Lower lobe of right lung (tissue), 2 donors: ENCODE measurements at regions not wholly inside any gene's neighbourhood (a gene's known extent, or its start where the extent isn't known, plus 50 kb on each side); places are given as distances from the start of the nearest gene placed in this dataset.

Experiments used
- ATAC-seq, 2 donors: fragments of 200-7000 bp; cut with Tn5 transposase; one replicate each; pipeline ENCODE4 v1.9.1; 2020 to 2022; ENCODE audit warnings: mild to moderate bottlenecking in 2 of 2, moderate library complexity in 2 of 2
- DNase-seq: peaks from one replicate; pipeline ENCODE4 v3.0.0-alpha.2; 2020
- H3K27ac ChIP-seq: fragments of 200-600 bp; one replicate; pipeline ENCODE4 v1.8.0; 2022
- H3K27me3 ChIP-seq: fragments of 200-600 bp; one replicate; pipeline ENCODE4 v1.8.0; 2022; ENCODE audit warnings: low read depth
- H3K36me3 ChIP-seq: fragments of 200-600 bp; one replicate; pipeline ENCODE4 v1.8.0; 2022; ENCODE audit warnings: mild to moderate bottlenecking
- H3K4me1 ChIP-seq: fragments of 200-600 bp; one replicate; pipeline ENCODE4 v1.8.0; 2022
- H3K4me3 ChIP-seq: fragments of 200-600 bp; one replicate; pipeline ENCODE4 v1.8.0; 2022; ENCODE audit warnings: mild to moderate bottlenecking
- H3K9me3 ChIP-seq: fragments of 200-600 bp; one replicate; pipeline ENCODE4 v1.8.0; 2022
- intact Hi-C: fragments of 100-400 bp; cut with DNase I; formaldehyde crosslinking; loops from one replicate; pipeline ENCODE4 v1.11.0; 2022
- TF ChIP-seq, protein P1 (sequence below): fragments of 200-600 bp; IDR thresholded peaks from one replicate; pipeline ENCODE4 v1.8.0; 2022; ENCODE audit warnings: antibody characterized with exemption, mild to moderate bottlenecking
- donor health status: DM: no; HTN: yes; CAD: no; lungs with severe emphysema.

DNA sequence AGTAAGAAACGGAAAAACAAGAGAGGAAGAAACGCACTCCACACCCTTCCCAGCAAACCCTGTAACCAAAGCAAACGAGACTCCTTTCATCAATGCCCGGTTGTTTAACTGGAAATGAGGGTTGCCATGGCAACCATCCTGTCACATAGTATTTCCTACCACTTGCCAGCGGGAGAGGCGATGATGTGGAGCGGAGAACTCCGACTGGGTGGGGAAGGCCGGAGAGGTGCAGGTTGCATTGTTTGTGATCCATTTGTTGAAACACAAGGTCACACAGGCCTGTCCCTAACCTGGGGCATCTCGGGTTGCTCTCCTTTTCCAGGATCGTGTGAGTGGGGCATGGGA is 609.9 kb downstream of the BUD13 start:
- Histone ChIP-seq H3K36me3 (no peaks in the 10 kb centered on the region), H3K4me3 (no peak overlapping the region), H3K27me3 (no peaks in the 10 kb centered on the region), H3K4me1 (no peaks in the 10 kb centered on the region), H3K9me3 (no peaks in the 10 kb centered on the region), H3K27ac (no peak overlapping the region)
- intact Hi-C loops: no loop called here
- TF ChIP-seq, protein P1, sequence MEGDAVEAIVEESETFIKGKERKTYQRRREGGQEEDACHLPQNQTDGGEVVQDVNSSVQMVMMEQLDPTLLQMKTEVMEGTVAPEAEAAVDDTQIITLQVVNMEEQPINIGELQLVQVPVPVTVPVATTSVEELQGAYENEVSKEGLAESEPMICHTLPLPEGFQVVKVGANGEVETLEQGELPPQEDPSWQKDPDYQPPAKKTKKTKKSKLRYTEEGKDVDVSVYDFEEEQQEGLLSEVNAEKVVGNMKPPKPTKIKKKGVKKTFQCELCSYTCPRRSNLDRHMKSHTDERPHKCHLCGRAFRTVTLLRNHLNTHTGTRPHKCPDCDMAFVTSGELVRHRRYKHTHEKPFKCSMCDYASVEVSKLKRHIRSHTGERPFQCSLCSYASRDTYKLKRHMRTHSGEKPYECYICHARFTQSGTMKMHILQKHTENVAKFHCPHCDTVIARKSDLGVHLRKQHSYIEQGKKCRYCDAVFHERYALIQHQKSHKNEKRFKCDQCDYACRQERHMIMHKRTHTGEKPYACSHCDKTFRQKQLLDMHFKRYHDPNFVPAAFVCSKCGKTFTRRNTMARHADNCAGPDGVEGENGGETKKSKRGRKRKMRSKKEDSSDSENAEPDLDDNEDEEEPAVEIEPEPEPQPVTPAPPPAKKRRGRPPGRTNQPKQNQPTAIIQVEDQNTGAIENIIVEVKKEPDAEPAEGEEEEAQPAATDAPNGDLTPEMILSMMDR: no peak
- DNase-seq: no peak
- ATAC-seq: peak in 1 of 2 donors; percentile 35

DNA sequence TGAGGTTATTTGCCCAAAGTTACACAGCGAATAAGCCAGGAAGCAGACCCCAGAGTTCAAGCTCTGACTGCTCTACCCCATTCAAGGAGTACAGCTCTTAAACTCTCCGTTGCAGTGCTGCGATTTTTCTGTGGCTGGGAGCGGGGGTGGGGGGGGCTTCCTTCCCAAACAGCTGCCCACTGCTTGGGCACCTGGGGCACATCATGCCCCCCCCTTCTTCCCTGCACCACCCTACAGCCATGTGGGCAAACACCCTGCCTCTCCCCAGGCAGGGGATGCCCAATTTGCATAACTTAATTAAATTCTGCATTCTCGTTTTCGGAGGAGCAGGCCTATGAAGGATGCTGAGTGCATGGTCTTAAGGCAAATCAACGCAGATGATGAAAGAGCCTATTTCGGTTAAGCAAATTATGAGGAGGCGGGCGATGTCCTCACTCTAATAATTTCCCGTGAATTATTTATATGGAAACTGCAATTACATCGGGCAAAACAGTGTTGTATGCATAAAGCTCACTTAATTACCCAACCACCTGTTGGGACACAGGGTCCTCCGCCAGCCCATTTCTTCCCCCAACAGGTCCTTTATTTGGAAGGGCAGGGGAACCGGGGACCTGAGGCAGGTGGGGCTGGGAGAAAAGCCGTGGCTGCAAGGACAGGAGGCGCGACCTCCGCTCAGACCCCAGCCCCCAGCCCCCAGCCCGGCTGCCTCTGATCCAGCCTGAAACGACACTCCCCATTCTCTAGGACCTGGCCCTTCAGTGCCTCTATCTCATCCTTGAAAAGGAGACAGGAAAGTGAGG is 610.5 kb downstream of the BUD13 start:
- TF ChIP-seq, protein P1: no peak
- no peak for DNase-seq
- H3K36me3 ChIP-seq: no peaks in the 10 kb centered on the region
- H3K4me1 ChIP-seq: no peaks in the 10 kb centered on the region
- H3K4me3 ChIP-seq: no peak overlapping the region
- H3K27ac ChIP-seq: no peak overlapping the region
- intact Hi-C loops: no loop called here
- ATAC-seq: no peak
- no peaks in the 10 kb centered on the region for H3K27me3 ChIP-seq
- H3K9me3 ChIP-seq: no peaks in the 10 kb centered on the region

DNA sequence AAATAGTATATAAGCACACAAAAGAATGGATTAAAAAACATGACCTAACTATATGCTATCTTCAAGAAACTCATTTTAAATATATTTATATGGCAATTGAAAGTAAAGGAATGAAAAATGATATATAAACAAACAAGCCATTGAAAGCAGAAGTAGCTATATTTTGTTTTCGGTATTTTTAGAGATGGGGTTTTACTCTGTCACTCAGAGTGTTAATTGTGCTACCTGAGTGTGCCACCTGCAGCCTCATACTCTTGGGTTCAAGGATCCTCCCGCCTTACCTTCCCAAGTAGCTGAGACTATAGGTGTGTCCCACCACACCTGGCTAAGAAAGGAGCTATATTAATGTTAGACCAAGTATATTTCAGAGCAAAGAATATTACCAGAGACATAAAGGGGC is 624.1 kb downstream of the BUD13 start:
- no peak overlapping the region for H3K27ac ChIP-seq
- ATAC-seq (no peak), DNase-seq (no peak)
- H3K4me3 ChIP-seq: no peak overlapping the region
- no peaks in the 10 kb centered on the region for H3K4me1 ChIP-seq
- peaks cover 9% of the 10 kb centered on the region for H3K9me3 ChIP-seq
- TF ChIP-seq, protein P1: no peak
- H3K27me3 ChIP-seq: no peaks in the 10 kb centered on the region
- intact Hi-C loops: no loop called here
- no peaks in the 10 kb centered on the region for H3K36me3 ChIP-seq

DNA sequence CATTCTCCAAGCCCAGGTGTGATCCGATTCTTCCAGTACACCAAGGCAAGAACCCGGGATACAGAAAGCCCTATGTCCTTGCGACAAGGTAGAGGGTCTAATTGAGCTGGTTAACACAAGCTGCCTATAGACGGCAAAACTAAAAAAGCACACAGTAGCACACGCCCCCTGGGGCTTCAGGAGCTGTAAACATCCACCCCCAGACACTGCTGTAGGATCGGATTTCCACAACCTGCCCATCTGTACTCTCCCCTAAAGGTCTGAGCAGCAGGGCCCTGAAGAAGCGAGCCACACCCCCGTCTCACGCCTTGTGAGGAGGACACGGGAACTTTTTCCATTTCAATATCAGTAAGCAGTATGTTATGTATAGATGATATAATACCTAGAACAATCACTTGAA is 624.7 kb downstream of the BUD13 start:
- TF ChIP-seq, protein P1: no peak
- DNase-seq (no peak), ATAC-seq (no peak)
- Histone ChIP-seq H3K27me3 (no peaks in the 10 kb centered on the region), H3K4me3 (no peak overlapping the region), H3K4me1 (no peaks in the 10 kb centered on the region), H3K27ac (no peak overlapping the region), H3K9me3 (peaks cover 9% of the 10 kb centered on the region), H3K36me3 (no peaks in the 10 kb centered on the region)
- intact Hi-C loops: no loop called here

DNA sequence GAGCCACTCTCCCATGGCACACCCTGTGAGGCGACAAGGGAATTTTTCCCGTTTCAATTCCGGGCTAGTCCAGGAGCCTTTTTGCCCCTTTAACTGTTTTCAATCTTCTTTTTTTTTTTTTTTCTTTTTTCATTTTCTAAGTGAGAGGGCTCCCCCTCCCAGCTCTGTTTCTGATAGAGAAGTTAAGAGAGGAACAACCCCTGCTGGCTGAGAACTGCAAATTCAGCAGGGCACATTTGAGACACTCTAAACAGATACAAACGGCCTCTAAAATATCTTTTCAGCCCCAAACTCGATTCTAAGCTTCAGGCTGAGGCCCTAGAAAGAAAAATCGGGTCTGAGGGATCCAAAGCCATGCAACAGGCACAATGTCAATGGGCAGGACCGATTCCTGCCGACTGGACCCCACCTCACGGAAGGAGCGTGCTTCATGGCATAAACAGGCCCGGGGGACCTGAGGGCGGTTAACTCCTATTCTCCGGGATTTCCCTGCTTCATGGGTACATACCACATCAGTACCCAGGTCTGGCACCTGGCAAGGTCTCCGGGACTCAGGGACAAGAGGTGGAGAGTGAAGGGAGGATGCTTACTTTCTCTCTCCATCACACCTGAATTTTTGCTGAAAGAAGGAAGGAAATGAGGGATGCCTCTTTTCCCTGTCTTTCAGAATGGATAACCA is 627.5 kb downstream of the BUD13 start:
- H3K36me3 ChIP-seq: no peaks in the 10 kb centered on the region
- no peak overlapping the region for H3K27ac ChIP-seq
- TF ChIP-seq, protein P1: no peak
- no peaks in the 10 kb centered on the region for H3K9me3 ChIP-seq
- intact Hi-C loops: no loop called here
- DNase-seq: no peak
- no peaks in the 10 kb centered on the region for H3K4me1 ChIP-seq
- H3K27me3 ChIP-seq: peaks cover 3% of the 10 kb centered on the region
- no peak for ATAC-seq
- no peak overlapping the region for H3K4me3 ChIP-seq
